Osteocyte (in vitro differentiated cells): ENCODE measurements at regions not wholly inside any gene's neighbourhood (a gene's known extent, or its start where the extent isn't known, plus 50 kb on each side); places are given as distances from the start of the nearest gene placed in this dataset.
A peak's percentile ranks its signal among the peaks of the same experiment; 100 is the strongest.
"Not testable (repeated sequence)": the region's sequence is repeated elsewhere in the genome, so short reads cannot be mapped to it uniquely, and the experiment has no call there.

Experiments used
- DNase-seq: peaks from one replicate; pipeline ENCODE4 v3.0.0; 2021; ENCODE audit warnings: mixed read lengths; ENCODE audit not compliant: unreplicated experiment; ENCODE audit errors: extremely low spot score
- H3K27ac Mint-ChIP-seq: one replicate; pipeline ENCODE4 v1.8.0; 2021; ENCODE audit warnings: mild to moderate bottlenecking, mixed read lengths; ENCODE audit not compliant: unreplicated experiment
- H3K27me3 Mint-ChIP-seq: one replicate; pipeline ENCODE4 v1.8.0; 2021; ENCODE audit warnings: mixed read lengths; ENCODE audit not compliant: unreplicated experiment
- H3K36me3 Mint-ChIP-seq: one replicate; pipeline ENCODE4 v1.8.0; 2021; ENCODE audit warnings: mixed read lengths; ENCODE audit not compliant: unreplicated experiment
- H3K4me1 Mint-ChIP-seq: one replicate; pipeline ENCODE4 v1.8.0; 2021; ENCODE audit warnings: mixed read lengths; ENCODE audit not compliant: unreplicated experiment
- H3K4me3 Mint-ChIP-seq: one replicate; pipeline ENCODE4 v1.8.0; 2021; ENCODE audit warnings: mild to moderate bottlenecking, moderate library complexity, mixed read lengths; ENCODE audit not compliant: unreplicated experiment
- H3K9me3 Mint-ChIP-seq: one replicate; pipeline ENCODE4 v1.8.0; 2021; ENCODE audit warnings: mixed read lengths; ENCODE audit not compliant: unreplicated experiment
- CTCF ChIP-seq: fragments of 200-600 bp; sonication (generic); IDR thresholded peaks from 2 replicates; pipeline ENCODE4 v1.5.0; 2021; ENCODE audit warnings: antibody characterized with exemption, mild to moderate bottlenecking, moderate library complexity

DNA sequence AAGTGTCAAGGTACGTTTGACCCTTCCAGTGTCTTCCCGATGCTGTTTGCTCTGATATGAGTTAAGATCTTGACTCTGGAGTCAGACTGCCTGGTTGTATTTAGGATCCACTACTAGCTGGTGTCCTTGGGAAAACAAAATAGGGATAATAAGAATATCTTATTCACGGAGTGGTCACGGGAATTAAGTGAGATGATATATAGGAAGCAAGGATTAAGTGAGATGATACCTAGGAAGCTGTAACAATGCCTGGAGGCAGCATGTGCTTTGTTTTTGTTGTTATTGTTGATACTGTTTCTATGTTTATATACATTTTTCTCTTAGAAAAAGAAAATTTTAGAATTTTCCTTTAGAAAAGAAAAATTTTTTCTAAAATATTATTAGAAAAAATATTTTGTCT lies 87.0 kb downstream of the LYZL1 start:
- Mint-ChIP-seq H3K4me3 (no peak overlapping the region), H3K36me3 (no peaks in the 10 kb centered on the region)

GRCh38 chr10:29377333-29377961 lies 88.6 kb downstream of the LYZL1 start:
- Mint-ChIP-seq H3K27ac (no peak overlapping the region), H3K4me1 (peaks cover 15% of the 10 kb centered on the region), H3K36me3 (no peaks in the 10 kb centered on the region), H3K9me3 (no peaks in the 10 kb centered on the region), H3K27me3 (peaks cover 15% of the 10 kb centered on the region), H3K4me3 (no peak overlapping the region)
- peak; percentile 83 for TF ChIP-seq CTCF
- DNase-seq: no peak

More for the DNA sequence above, 87.0 kb downstream of the LYZL1 start:
- Mint-ChIP-seq H3K4me1 (peaks cover 14% of the 10 kb centered on the region), H3K9me3 (no peaks in the 10 kb centered on the region), H3K27ac (no peak overlapping the region), H3K27me3 (peaks cover 25% of the 10 kb centered on the region)
- DNase-seq: no peak
- TF ChIP-seq CTCF: no peak

GRCh38 chr10:29378106-29378505 lies 89.2 kb downstream of the LYZL1 start:
- Mint-ChIP-seq H3K27me3 (peaks cover 11% of the 10 kb centered on the region), H3K4me1 (peaks cover 15% of the 10 kb centered on the region), H3K27ac (no peak overlapping the region), H3K4me3 (no peak overlapping the region), H3K9me3 (no peaks in the 10 kb centered on the region), H3K36me3 (no peaks in the 10 kb centered on the region)
- no peak for DNase-seq
- no peak for TF ChIP-seq CTCF

DNA sequence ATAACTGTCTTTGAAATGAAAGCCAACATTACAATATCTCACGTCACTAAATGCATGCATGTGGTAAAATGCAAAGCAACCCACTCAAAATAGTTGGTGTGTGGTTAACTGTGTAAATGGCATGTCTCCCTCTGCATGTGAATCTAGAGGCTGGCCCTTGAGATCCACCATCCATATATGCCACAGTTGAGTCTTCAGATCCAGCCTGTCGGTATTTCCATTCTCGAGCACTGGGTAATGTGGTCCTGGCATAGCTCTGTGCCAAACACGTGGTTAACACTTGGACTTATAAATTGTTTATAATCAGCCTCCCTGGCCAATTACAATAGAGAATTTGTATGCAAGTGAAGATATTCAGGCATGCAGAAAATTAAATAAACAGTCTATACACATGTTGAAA lies 90.3 kb downstream of the LYZL1 start:
- DNase-seq: no peak
- Mint-ChIP-seq H3K27ac (no peak overlapping the region), H3K4me1 (peaks cover 15% of the 10 kb centered on the region), H3K9me3 (no peaks in the 10 kb centered on the region), H3K36me3 (no peaks in the 10 kb centered on the region), H3K4me3 (no peak overlapping the region), H3K27me3 (peaks cover 11% of the 10 kb centered on the region)
- TF ChIP-seq CTCF: no peak

GRCh38 chr10:29379777-29380598 lies 91.1 kb downstream of the LYZL1 start:
- Mint-ChIP-seq H3K27ac (peak overlapping the region; percentile 38), H3K4me1 (peaks cover 15% of the 10 kb centered on the region), H3K27me3 (peaks cover 11% of the 10 kb centered on the region)
- not testable (repeated sequence) for H3K9me3 Mint-ChIP-seq, H3K36me3 Mint-ChIP-seq, DNase-seq, H3K4me3 Mint-ChIP-seq

DNA sequence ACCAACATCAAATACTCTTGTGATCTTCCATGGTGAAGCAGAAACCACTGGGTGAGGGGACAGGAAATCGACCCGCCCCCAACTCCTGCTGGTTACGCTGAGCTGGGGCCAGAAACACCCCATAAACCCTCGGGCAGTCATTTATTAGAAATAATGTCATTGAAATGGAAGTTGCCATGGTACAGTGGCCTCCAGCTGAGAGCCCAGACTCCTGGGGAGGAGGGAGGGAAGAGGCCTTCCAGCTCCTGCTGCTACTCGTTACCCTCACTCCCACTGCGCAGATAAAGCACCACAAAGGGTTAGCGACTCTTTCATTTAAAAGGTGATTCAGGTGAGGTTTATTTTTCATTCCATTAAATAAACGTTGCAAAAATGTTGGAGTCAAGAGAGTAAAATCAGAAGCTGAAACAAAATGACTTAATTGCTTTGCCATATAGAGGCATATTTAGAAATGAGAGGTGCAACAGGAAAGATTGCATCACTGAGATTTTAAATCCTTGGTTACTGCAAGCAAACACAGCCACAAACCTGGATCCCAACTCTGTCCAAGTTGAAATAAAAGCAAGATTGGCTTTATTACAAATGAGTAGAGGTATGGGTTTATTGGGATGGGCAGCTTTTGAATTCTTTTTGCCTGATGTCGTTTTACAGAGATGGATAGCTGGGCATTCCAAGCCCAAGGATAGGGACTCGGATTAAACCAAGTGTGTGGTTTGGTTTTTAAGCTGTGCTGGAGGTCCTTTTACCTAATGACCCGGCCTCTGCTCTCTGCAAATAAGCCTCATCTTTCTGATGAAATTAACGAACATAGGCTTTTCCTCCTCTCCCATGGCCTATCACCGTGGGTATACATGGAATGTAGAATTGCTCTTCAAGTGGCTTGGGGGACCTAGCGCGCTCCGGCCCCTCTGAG lies 92.0 kb downstream of the LYZL1 start:
- not testable (repeated sequence) for H3K36me3 Mint-ChIP-seq, H3K9me3 Mint-ChIP-seq, H3K27me3 Mint-ChIP-seq, DNase-seq, H3K4me3 Mint-ChIP-seq
- Mint-ChIP-seq H3K27ac (peak overlapping the region; percentile 38), H3K4me1 (peaks cover 15% of the 10 kb centered on the region)
